ENCODE measurements at regions not wholly inside any gene's neighbourhood (a gene's known extent, or its start where the extent isn't known, plus 50 kb on each side); places are given as distances from the start of the nearest gene placed in this dataset.

DNA sequence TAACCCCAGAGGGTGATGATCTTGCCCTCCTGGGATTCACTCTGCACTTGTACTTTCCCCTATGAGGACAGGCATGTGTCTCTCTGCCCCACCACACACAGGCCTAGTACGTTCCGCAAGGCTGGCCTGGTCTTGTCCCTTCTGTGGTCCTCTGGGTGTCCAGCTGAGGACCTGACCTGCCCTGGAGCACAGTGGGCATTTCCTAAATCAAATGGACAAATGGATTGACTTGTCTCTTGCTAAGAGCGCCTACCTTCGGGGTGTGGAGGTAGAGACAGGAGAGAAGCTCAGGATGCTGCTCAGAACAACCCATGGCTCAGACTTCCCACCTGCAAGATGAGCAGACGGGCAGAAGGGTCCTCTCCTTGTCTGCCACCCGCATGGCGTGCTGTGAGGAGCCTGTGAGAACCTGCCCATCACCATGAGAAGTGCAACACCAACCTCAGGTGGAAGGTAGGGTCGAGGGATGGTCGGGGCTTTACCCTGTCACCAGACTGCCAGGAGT, 133.6 kb downstream of the MYCN start:
- no peaks in the 10 kb centered on the region for H3K9me2 ChIP-seq (ENCODE audit: low read depth, low read length)
- no peak overlapping the region for H3K4me2 ChIP-seq (ENCODE audit: low read length)

GRCh38 chr2:16073471-16073870, 133.1 kb downstream of the MYCN start:
- Histone ChIP-seq H4K20me1 (ENCODE audit: insufficient read depth, low read length) (no peaks in the 10 kb centered on the region), H3K4me2 (ENCODE audit: low read length) (no peak overlapping the region), H2AFZ (ENCODE audit: low read length) (no peak overlapping the region), H3K36me3 (ENCODE audit: insufficient read depth, low read length) (no peaks in the 10 kb centered on the region), H3K4me3 (ENCODE audit: low read depth, low read length, poor library complexity, severe bottlenecking) (no peak overlapping the region), H3K27me3 (ENCODE audit: insufficient read depth, low read length) (no peaks in the 10 kb centered on the region), H3K4me1 (ENCODE audit: insufficient read depth, low read length, severe bottlenecking) (no peaks in the 10 kb centered on the region), H3F3A (ENCODE audit: insufficient read depth, low read length) (no peaks in the 10 kb centered on the region), H3K27ac (ENCODE audit: low read depth, low read length, poor library complexity, severe bottlenecking) (no peak overlapping the region), H3K9me3 (ENCODE audit: low read length) (no peaks in the 10 kb centered on the region), H3K9ac (ENCODE audit: low read length) (no peak overlapping the region), H3K9me2 (ENCODE audit: low read depth, low read length) (no peaks in the 10 kb centered on the region), H3K79me2 (ENCODE audit: insufficient read depth, low read length) (no peaks in the 10 kb centered on the region)
- TF ChIP-seq EZH2 (IDR thresholded peaks at IDR 0.05; ENCODE audit: borderline replicate concordance, low read length), result no peak
- TF ChIP-seq, protein P1, sequence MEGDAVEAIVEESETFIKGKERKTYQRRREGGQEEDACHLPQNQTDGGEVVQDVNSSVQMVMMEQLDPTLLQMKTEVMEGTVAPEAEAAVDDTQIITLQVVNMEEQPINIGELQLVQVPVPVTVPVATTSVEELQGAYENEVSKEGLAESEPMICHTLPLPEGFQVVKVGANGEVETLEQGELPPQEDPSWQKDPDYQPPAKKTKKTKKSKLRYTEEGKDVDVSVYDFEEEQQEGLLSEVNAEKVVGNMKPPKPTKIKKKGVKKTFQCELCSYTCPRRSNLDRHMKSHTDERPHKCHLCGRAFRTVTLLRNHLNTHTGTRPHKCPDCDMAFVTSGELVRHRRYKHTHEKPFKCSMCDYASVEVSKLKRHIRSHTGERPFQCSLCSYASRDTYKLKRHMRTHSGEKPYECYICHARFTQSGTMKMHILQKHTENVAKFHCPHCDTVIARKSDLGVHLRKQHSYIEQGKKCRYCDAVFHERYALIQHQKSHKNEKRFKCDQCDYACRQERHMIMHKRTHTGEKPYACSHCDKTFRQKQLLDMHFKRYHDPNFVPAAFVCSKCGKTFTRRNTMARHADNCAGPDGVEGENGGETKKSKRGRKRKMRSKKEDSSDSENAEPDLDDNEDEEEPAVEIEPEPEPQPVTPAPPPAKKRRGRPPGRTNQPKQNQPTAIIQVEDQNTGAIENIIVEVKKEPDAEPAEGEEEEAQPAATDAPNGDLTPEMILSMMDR (IDR thresholded peaks at IDR 0.05; ENCODE audit: low read length), result no peak

More for the DNA sequence above, 133.6 kb downstream of the MYCN start:
- no peaks in the 10 kb centered on the region for H3K27me3 ChIP-seq (ENCODE audit: insufficient read depth, low read length)
- H3K9ac ChIP-seq (ENCODE audit: low read length), result no peak overlapping the region
- no peaks in the 10 kb centered on the region for H3K4me1 ChIP-seq (ENCODE audit: insufficient read depth, low read length, severe bottlenecking)
- no peaks in the 10 kb centered on the region for H3K9me3 ChIP-seq (ENCODE audit: low read length)
- H3K4me3 ChIP-seq (ENCODE audit: low read depth, low read length, poor library complexity, severe bottlenecking), result no peak overlapping the region
- H2AFZ ChIP-seq (ENCODE audit: low read length), result no peak overlapping the region
- H3K79me2 ChIP-seq (ENCODE audit: insufficient read depth, low read length), result no peaks in the 10 kb centered on the region
- TF ChIP-seq, protein P1 (IDR thresholded peaks at IDR 0.05; ENCODE audit: low read length), result no peak
- TF ChIP-seq EZH2 (IDR thresholded peaks at IDR 0.05; ENCODE audit: borderline replicate concordance, low read length), result no peak
- H4K20me1 ChIP-seq (ENCODE audit: insufficient read depth, low read length), result no peaks in the 10 kb centered on the region
- H3K36me3 ChIP-seq (ENCODE audit: insufficient read depth, low read length), result no peaks in the 10 kb centered on the region
- no peak overlapping the region for H3K27ac ChIP-seq (ENCODE audit: low read depth, low read length, poor library complexity, severe bottlenecking)
- H3F3A ChIP-seq (ENCODE audit: insufficient read depth, low read length), result no peaks in the 10 kb centered on the region

GRCh38 chr2:16072638-16073290, 132.4 kb downstream of the MYCN start:
- no peaks in the 10 kb centered on the region for H3F3A ChIP-seq (ENCODE audit: insufficient read depth, low read length)
- H3K79me2 ChIP-seq (ENCODE audit: insufficient read depth, low read length), result no peaks in the 10 kb centered on the region
- no peak overlapping the region for H3K4me2 ChIP-seq (ENCODE audit: low read length)
- no peaks in the 10 kb centered on the region for H3K9me2 ChIP-seq (ENCODE audit: low read depth, low read length)
- H3K9ac ChIP-seq (ENCODE audit: low read length), result no peak overlapping the region
- no peak overlapping the region for H3K27ac ChIP-seq (ENCODE audit: low read depth, low read length, poor library complexity, severe bottlenecking)
- H3K9me3 ChIP-seq (ENCODE audit: low read length), result no peaks in the 10 kb centered on the region
- H3K27me3 ChIP-seq (ENCODE audit: insufficient read depth, low read length), result no peaks in the 10 kb centered on the region
- TF ChIP-seq, protein P1 (IDR thresholded peaks at IDR 0.05; ENCODE audit: low read length), result no peak
- no peak for TF ChIP-seq EZH2 (IDR thresholded peaks at IDR 0.05; ENCODE audit: borderline replicate concordance, low read length)
- no peak overlapping the region for H2AFZ ChIP-seq (ENCODE audit: low read length)
- no peaks in the 10 kb centered on the region for H3K4me1 ChIP-seq (ENCODE audit: insufficient read depth, low read length, severe bottlenecking)
- H3K36me3 ChIP-seq (ENCODE audit: insufficient read depth, low read length), result no peaks in the 10 kb centered on the region
- H3K4me3 ChIP-seq (ENCODE audit: low read depth, low read length, poor library complexity, severe bottlenecking), result no peak overlapping the region
- no peaks in the 10 kb centered on the region for H4K20me1 ChIP-seq (ENCODE audit: insufficient read depth, low read length)
